ENCODE measurements at regions not wholly inside any gene's neighbourhood (a gene's known extent, or its start where the extent isn't known, plus 50 kb on each side); places are given as distances from the start of the nearest gene placed in this dataset.

DNA sequence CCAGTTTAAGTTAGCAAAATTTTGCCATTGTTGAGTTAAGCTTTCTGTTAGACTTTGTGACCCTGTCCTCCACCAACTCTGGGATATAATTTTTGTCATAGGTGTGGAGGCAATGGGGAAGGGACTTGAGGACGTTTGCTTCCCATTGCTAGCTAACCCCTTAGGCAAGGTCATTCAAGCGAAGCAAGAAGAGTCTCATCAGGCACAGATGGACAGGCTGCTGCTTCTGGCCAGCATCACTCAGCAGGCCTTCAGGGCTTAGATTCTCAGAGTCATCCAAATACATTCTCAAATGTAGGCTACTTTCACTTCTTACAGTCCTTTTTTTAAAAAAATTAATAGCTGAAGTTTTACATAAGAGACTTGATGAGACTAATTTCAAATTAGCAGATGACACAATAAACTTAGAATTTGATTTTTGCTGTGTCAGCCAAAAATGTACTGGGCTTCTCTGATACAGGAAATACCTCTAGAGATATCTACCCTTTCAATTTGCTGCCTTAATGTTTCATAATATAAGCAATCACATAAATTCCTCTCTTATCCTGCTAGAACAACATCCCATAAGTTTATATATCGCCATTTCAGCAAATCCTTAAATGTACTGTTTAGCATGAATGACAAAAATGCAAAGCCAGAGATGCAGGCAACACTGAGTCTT is 875.2 kb downstream of the FLRT2 start:
- TF ChIP-seq, protein P1, sequence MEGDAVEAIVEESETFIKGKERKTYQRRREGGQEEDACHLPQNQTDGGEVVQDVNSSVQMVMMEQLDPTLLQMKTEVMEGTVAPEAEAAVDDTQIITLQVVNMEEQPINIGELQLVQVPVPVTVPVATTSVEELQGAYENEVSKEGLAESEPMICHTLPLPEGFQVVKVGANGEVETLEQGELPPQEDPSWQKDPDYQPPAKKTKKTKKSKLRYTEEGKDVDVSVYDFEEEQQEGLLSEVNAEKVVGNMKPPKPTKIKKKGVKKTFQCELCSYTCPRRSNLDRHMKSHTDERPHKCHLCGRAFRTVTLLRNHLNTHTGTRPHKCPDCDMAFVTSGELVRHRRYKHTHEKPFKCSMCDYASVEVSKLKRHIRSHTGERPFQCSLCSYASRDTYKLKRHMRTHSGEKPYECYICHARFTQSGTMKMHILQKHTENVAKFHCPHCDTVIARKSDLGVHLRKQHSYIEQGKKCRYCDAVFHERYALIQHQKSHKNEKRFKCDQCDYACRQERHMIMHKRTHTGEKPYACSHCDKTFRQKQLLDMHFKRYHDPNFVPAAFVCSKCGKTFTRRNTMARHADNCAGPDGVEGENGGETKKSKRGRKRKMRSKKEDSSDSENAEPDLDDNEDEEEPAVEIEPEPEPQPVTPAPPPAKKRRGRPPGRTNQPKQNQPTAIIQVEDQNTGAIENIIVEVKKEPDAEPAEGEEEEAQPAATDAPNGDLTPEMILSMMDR (IDR thresholded peaks at IDR 0.05), result no peak
- no peak for TF ChIP-seq POLR2A (IDR thresholded peaks at IDR 0.05)

Measured in adrenal gland (tissue), 5 donors.